Osteoblast (primary cell): ENCODE measurements at regions not wholly inside any gene's neighbourhood (a gene's known extent, or its start where the extent isn't known, plus 50 kb on each side); places are given as distances from the start of the nearest gene placed in this dataset.

ENCODE experiments used
- DNase-seq: peaks from one replicate; pipeline ENCODE4 v3.0.0; 2011; ENCODE audit warnings: low spot score, mixed read lengths; ENCODE audit not compliant: insufficient read length; ENCODE audit errors: missing footprints
- H2AFZ ChIP-seq: 2 replicates; pipeline ENCODE4 v1.6.0; 2011; ENCODE audit warnings: mild to moderate bottlenecking, low read length
- H3K27ac ChIP-seq: 2 replicates; pipeline ENCODE4 v1.5.1; 2011; ENCODE audit warnings: mild to moderate bottlenecking, low read depth, low read length, moderate library complexity
- H3K27me3 ChIP-seq: 2 replicates; pipeline ENCODE4 v1.6.0; 2012; ENCODE audit warnings: mild to moderate bottlenecking, control low read depth, inconsistent platforms, low read length, moderate library complexity; ENCODE audit not compliant: insufficient read depth
- H3K36me3 ChIP-seq: 2 replicates; pipeline ENCODE4 v1.5.1; 2011; ENCODE audit warnings: mild to moderate bottlenecking, low read length, control low read depth, moderate library complexity; ENCODE audit not compliant: insufficient read depth
- H3K4me1 ChIP-seq: 2 replicates; pipeline ENCODE4 v1.5.1; 2011; ENCODE audit warnings: mild to moderate bottlenecking, low read length, control low read depth, moderate library complexity; ENCODE audit not compliant: insufficient read depth
- H3K4me2 ChIP-seq: 2 replicates; pipeline ENCODE4 v1.6.0; 2011; ENCODE audit warnings: mild to moderate bottlenecking, low read length; ENCODE audit not compliant: insufficient read depth
- H3K4me3 ChIP-seq: fragments of 200-600 bp; sonication (generic); 3 replicates; pipeline ENCODE4 v1.5.1; 2012; ENCODE audit warnings: mild to moderate bottlenecking, low read length, inconsistent platforms; ENCODE audit not compliant: insufficient read depth
- H3K79me2 ChIP-seq: 2 replicates; pipeline ENCODE4 v1.6.0; 2012; ENCODE audit warnings: mild to moderate bottlenecking, low read length, control low read depth, inconsistent platforms; ENCODE audit not compliant: insufficient read depth
- H3K9me3 ChIP-seq: 2 replicates; pipeline ENCODE4 v1.5.1; 2011; ENCODE audit warnings: low read depth, low read length, control low read depth
- H4K20me1 ChIP-seq: 2 replicates; pipeline ENCODE4 v1.6.0; 2012; ENCODE audit warnings: mild to moderate bottlenecking, low read length, control low read depth; ENCODE audit not compliant: insufficient read depth
- CTCF ChIP-seq: IDR thresholded peaks from 2 replicates; pipeline ENCODE4 v1.5.1; 2011; ENCODE audit warnings: mild to moderate bottlenecking, low read depth, low read length, moderate library complexity; ENCODE audit errors: extremely low read depth

- no peak for DNase-seq
- no peaks in the 10 kb centered on the region for H3K4me1 ChIP-seq
- TF ChIP-seq CTCF, result no peak
- no peaks in the 10 kb centered on the region for H3K79me2 ChIP-seq
- H4K20me1 ChIP-seq, result no peaks in the 10 kb centered on the region
- no peaks in the 10 kb centered on the region for H3K27me3 ChIP-seq
- no peak overlapping the region for H3K4me2 ChIP-seq
- H3K36me3 ChIP-seq, result no peaks in the 10 kb centered on the region
- no peaks in the 10 kb centered on the region for H3K9me3 ChIP-seq
- H2AFZ ChIP-seq, result no peak overlapping the region
- no peak overlapping the region for H3K4me3 ChIP-seq
- no peak overlapping the region for H3K27ac ChIP-seq
Measured at GRCh38 chr2:123864416-123864815, 160.7 kb upstream of the CNTNAP5 start.

GRCh38 chr2:123870206-123870880, 154.7 kb upstream of the CNTNAP5 start:
- Histone ChIP-seq H3K4me1 (no peaks in the 10 kb centered on the region), H3K36me3 (no peaks in the 10 kb centered on the region), H3K4me3 (no peak overlapping the region), H3K4me2 (no peak overlapping the region), H2AFZ (no peak overlapping the region), H3K27ac (no peak overlapping the region), H3K79me2 (no peaks in the 10 kb centered on the region), H4K20me1 (no peaks in the 10 kb centered on the region), H3K27me3 (no peaks in the 10 kb centered on the region), H3K9me3 (no peaks in the 10 kb centered on the region)
- TF ChIP-seq CTCF, result no peak
- DNase-seq, result no peak

GRCh38 chr2:123870881-123871276, 154.2 kb upstream of the CNTNAP5 start:
- no peak overlapping the region for H2AFZ ChIP-seq
- H4K20me1 ChIP-seq, result no peaks in the 10 kb centered on the region
- no peak overlapping the region for H3K27ac ChIP-seq
- no peaks in the 10 kb centered on the region for H3K9me3 ChIP-seq
- H3K36me3 ChIP-seq, result no peaks in the 10 kb centered on the region
- H3K4me2 ChIP-seq, result no peak overlapping the region
- no peaks in the 10 kb centered on the region for H3K79me2 ChIP-seq
- no peak for TF ChIP-seq CTCF
- no peaks in the 10 kb centered on the region for H3K27me3 ChIP-seq
- H3K4me3 ChIP-seq, result no peak overlapping the region
- no peak for DNase-seq
- H3K4me1 ChIP-seq, result no peaks in the 10 kb centered on the region

- no peaks in the 10 kb centered on the region for H3K27me3 ChIP-seq
Measured at GRCh38 chr2:123890148-123890547, 134.9 kb upstream of the CNTNAP5 start.

More at GRCh38 chr2:123890148-123890547, 134.9 kb upstream of the CNTNAP5 start:
- no peak for DNase-seq
- no peaks in the 10 kb centered on the region for H3K79me2 ChIP-seq
- H3K4me1 ChIP-seq, result no peaks in the 10 kb centered on the region
- no peaks in the 10 kb centered on the region for H4K20me1 ChIP-seq
- no peak overlapping the region for H2AFZ ChIP-seq
- H3K27ac ChIP-seq, result no peak overlapping the region
- no peaks in the 10 kb centered on the region for H3K36me3 ChIP-seq
- no peak for TF ChIP-seq CTCF
- no peak overlapping the region for H3K4me2 ChIP-seq
- no peak overlapping the region for H3K4me3 ChIP-seq
- peaks cover 5% of the 10 kb centered on the region for H3K9me3 ChIP-seq
